Inflammatory macrophage treated with lipopolysaccharide for 1 hour (primary cell): ENCODE measurements at regions not wholly inside any gene's neighbourhood (a gene's known extent, or its start where the extent isn't known, plus 50 kb on each side); places are given as distances from the start of the nearest gene placed in this dataset.
"Not testable (repeated sequence)": the region's sequence is repeated elsewhere in the genome, so short reads cannot be mapped to it uniquely, and the experiment has no call there.

ENCODE experiments used
- DNase-seq, 2 donors: peaks; one replicate each; pipeline ENCODE4 v3.0.0-alpha.2; 2020 to 2022

- DNase-seq, result no peak
These were observed 532.2 kb upstream of the STEAP1 start for GRCh38 chr7:89621925-89622641.

GRCh38 chr7:89623018-89623672, 531.1 kb upstream of the STEAP1 start:
- DNase-seq, result peak; percentile 4 to 42

- DNase-seq, result not testable (repeated sequence)
These were observed 530.1 kb upstream of the STEAP1 start for GRCh38 chr7:89624155-89624554.

- DNase-seq, result no peak
These were observed 505.8 kb upstream of the STEAP1 start for GRCh38 chr7:89648509-89648908.

GRCh38 chr7:89655946-89656345, 498.3 kb upstream of the STEAP1 start:
- no peak for DNase-seq

GRCh38 chr7:89661876-89662275, 492.4 kb upstream of the STEAP1 start:
- DNase-seq, result no peak

GRCh38 chr7:89666136-89666835, 488.0 kb upstream of the STEAP1 start:
- DNase-seq, result no peak

GRCh38 chr7:89680161-89680560, 474.1 kb upstream of the STEAP1 start:
- DNase-seq, result no peak

- no peak for DNase-seq
These were observed 472.8 kb upstream of the STEAP1 start for GRCh38 chr7:89681448-89681847.

GRCh38 chr7:89685287-89685686, 469.0 kb upstream of the STEAP1 start:
- DNase-seq, result no peak

GRCh38 chr7:89687211-89687610, 467.1 kb upstream of the STEAP1 start:
- no peak for DNase-seq

- DNase-seq, result no peak
These were observed 459.0 kb upstream of the STEAP1 start for GRCh38 chr7:89695241-89695640.

GRCh38 chr7:89714131-89714530, 440.1 kb upstream of the STEAP1 start:
- DNase-seq, result no peak

GRCh38 chr7:89718941-89719340, 435.3 kb upstream of the STEAP1 start:
- DNase-seq, result not testable (repeated sequence)

GRCh38 chr7:89728481-89728880, 425.8 kb upstream of the STEAP1 start:
- DNase-seq, result no peak

- no peak for DNase-seq
These were observed 422.4 kb upstream of the STEAP1 start for GRCh38 chr7:89731751-89732445.

GRCh38 chr7:89738549-89738948, 415.7 kb upstream of the STEAP1 start:
- DNase-seq, result no peak

- DNase-seq, result no peak
These were observed 396.4 kb upstream of the STEAP1 start for GRCh38 chr7:89757910-89758309.

- no peak for DNase-seq
These were observed 393.6 kb upstream of the STEAP1 start for GRCh38 chr7:89760690-89761089.

GRCh38 chr7:89761173-89761572, 393.1 kb upstream of the STEAP1 start:
- DNase-seq, result no peak

GRCh38 chr7:89770161-89770560, 384.1 kb upstream of the STEAP1 start:
- DNase-seq, result no peak

- DNase-seq, result no peak
These were observed 383.1 kb upstream of the STEAP1 start for GRCh38 chr7:89771003-89771636.

- DNase-seq, result no peak
These were observed 382.0 kb upstream of the STEAP1 start for GRCh38 chr7:89772276-89772675.
